MM.1S (cell line): ENCODE measurements at regions not wholly inside any gene's neighbourhood (a gene's known extent, or its start where the extent isn't known, plus 50 kb on each side); places are given as distances from the start of the nearest gene placed in this dataset.

Experiments
- CTCF ChIP-seq: fragments of 300-600 bp; sonication (generic); IDR thresholded peaks from 2 replicates; pipeline ENCODE4 v1.5.1; 2016; ENCODE audit warnings: antibody characterized with exemption, low read length, mixed read lengths
- EZH2 ChIP-seq: fragments of 300-600 bp; sonication (generic); optimal IDR thresholded peaks from 2 replicates; pipeline ENCODE3; 2017; ENCODE audit warnings: low read depth, mild to moderate bottlenecking, antibody characterized with exemption, low read length, mixed read lengths
- EZH2phosphoT487 ChIP-seq: fragments of 300-600 bp; sonication (generic); IDR thresholded peaks from 2 replicates; pipeline ENCODE4 v1.6.1; 2018; ENCODE audit warnings: antibody characterized with exemption, low read length

- TF ChIP-seq EZH2 (no peak), CTCF (no peak), EZH2phosphoT487 (no peak)
These were observed 163.7 kb upstream of the KLHL29 start for GRCh38 chr2:23221236-23221635.
